ENCODE measurements at regions not wholly inside any gene's neighbourhood (a gene's known extent, or its start where the extent isn't known, plus 50 kb on each side); places are given as distances from the start of the nearest gene placed in this dataset.

GRCh38 chr13:104320446-104320845, 1254.2 kb upstream of the SLC10A2 start:
- no peak for DNase-seq

GRCh38 chr13:104318121-104318520, 1251.9 kb upstream of the SLC10A2 start:
- DNase-seq: no peak

GRCh38 chr13:104315606-104316005, 1249.4 kb upstream of the SLC10A2 start:
- DNase-seq: no peak

GRCh38 chr13:104314926-104315535, 1248.8 kb upstream of the SLC10A2 start:
- DNase-seq: no peak

GRCh38 chr13:104314321-104314720, 1248.1 kb upstream of the SLC10A2 start:
- no peak for DNase-seq

GRCh38 chr13:104310861-104311260, 1244.6 kb upstream of the SLC10A2 start:
- DNase-seq: no peak

- no peak for DNase-seq
Measured at GRCh38 chr13:104309431-104309830, 1243.2 kb upstream of the SLC10A2 start.

- DNase-seq: no peak
Measured at GRCh38 chr13:104301171-104301975, 1235.2 kb upstream of the SLC10A2 start.

GRCh38 chr13:104297075-104297474, 1230.9 kb upstream of the SLC10A2 start:
- DNase-seq: no peak

- DNase-seq: no peak
Measured at GRCh38 chr13:104296286-104296685, 1230.1 kb upstream of the SLC10A2 start.

- DNase-seq: no peak
Measured at GRCh38 chr13:104295537-104295936, 1229.3 kb upstream of the SLC10A2 start.

- no peak for DNase-seq
Measured at GRCh38 chr13:104289400-104289799, 1223.2 kb upstream of the SLC10A2 start.

GRCh38 chr13:104288496-104288895, 1222.3 kb upstream of the SLC10A2 start:
- DNase-seq: no peak

- peak; percentile 14 for DNase-seq
Measured at GRCh38 chr13:104286566-104287290, 1220.5 kb upstream of the SLC10A2 start.

- no peak for DNase-seq
Measured at GRCh38 chr13:104281910-104282309, 1215.7 kb upstream of the SLC10A2 start.

- no peak for DNase-seq
Measured at GRCh38 chr13:104270731-104271130, 1204.5 kb upstream of the SLC10A2 start.

GRCh38 chr13:104267206-104267811, 1201.1 kb upstream of the SLC10A2 start:
- DNase-seq: no peak

- DNase-seq: no peak
Measured at GRCh38 chr13:104256701-104257100, 1190.5 kb upstream of the SLC10A2 start.

GRCh38 chr13:104253063-104253680, 1187.0 kb upstream of the SLC10A2 start:
- no peak for DNase-seq

GRCh38 chr13:104251931-104252330, 1185.7 kb upstream of the SLC10A2 start:
- no peak for DNase-seq

GRCh38 chr13:104246955-104247354, 1180.7 kb upstream of the SLC10A2 start:
- no peak for DNase-seq

GRCh38 chr13:104206450-104207044, 1140.3 kb upstream of the SLC10A2 start:
- DNase-seq: no peak

GRCh38 chr13:104204177-104204576, 1138.0 kb upstream of the SLC10A2 start:
- no peak for DNase-seq
